GM18870 (cell line): ENCODE measurements at regions not wholly inside any gene's neighbourhood (a gene's known extent, or its start where the extent isn't known, plus 50 kb on each side); places are given as distances from the start of the nearest gene placed in this dataset.

Experiments
- ATAC-seq: cut with Tn5 transposase; IDR thresholded peaks from one replicate; pipeline ENCODE4 v1.9.1; 2021; ENCODE audit warnings: moderate library complexity; ENCODE audit not compliant: unreplicated experiment

GRCh38 chr4:26269038-26269437, 51.8 kb upstream of the RBPJ start:
- no peak for ATAC-seq
